ENCODE measurements at regions not wholly inside any gene's neighbourhood (a gene's known extent, or its start where the extent isn't known, plus 50 kb on each side); places are given as distances from the start of the nearest gene placed in this dataset.

DNA sequence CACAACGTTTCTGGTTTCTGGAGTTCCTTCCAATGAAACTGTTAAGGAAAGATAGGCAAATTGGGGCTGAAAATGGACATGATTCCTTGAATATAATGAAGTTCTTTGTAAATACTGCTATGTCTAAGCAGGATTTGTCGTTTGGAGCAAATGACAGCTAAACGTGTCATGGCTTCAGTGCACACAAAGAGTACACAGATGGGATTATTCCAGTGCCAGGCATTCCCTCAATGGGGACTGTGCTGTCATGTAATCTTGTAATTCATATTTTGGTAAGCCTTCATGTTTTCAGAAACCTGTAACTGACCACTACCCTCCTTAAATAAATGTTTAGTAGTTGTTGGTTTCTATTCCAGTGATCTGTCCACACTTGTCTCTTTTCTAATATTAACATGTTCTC is 404.7 kb upstream of the CDH7 start:
- Histone ChIP-seq H3K9me3 (ENCODE audit: control insufficient read depth in 1 of 2, low read length in 2 of 2) (peaks cover 0 to 6% of the 10 kb centered on the region in 2 donors), H3K9ac (ENCODE audit: low read depth in 1 of 2, low read length in 2 of 2) (no peak overlapping the region), H3K4me1 (ENCODE audit: control insufficient read depth in 1 of 2, insufficient read depth in 2 of 2, low read length in 2 of 2) (no peaks in the 10 kb centered on the region), H3K27ac (ENCODE audit: low read depth, low read length) (no peak overlapping the region), H3K4me3 (ENCODE audit: low read depth in 1 of 2, low read length in 2 of 2) (no peak overlapping the region), H3K36me3 (ENCODE audit: control insufficient read depth in 1 of 2, insufficient read depth in 2 of 2, low read length in 2 of 2) (no peaks in the 10 kb centered on the region), H3K27me3 (ENCODE audit: control insufficient read depth in 1 of 2, insufficient read depth in 2 of 2, low read length in 2 of 2) (no peaks in the 10 kb centered on the region)

- H3K36me3 ChIP-seq (ENCODE audit: control insufficient read depth in 1 of 2, insufficient read depth in 2 of 2, low read length in 2 of 2) = no peaks in the 10 kb centered on the region
- no peaks in the 10 kb centered on the region for H3K27me3 ChIP-seq (ENCODE audit: control insufficient read depth in 1 of 2, insufficient read depth in 2 of 2, low read length in 2 of 2)
- no peak overlapping the region for H3K27ac ChIP-seq (ENCODE audit: low read depth, low read length)
- no peak overlapping the region for H3K9ac ChIP-seq (ENCODE audit: low read depth in 1 of 2, low read length in 2 of 2)
- H3K4me3 ChIP-seq (ENCODE audit: low read depth in 1 of 2, low read length in 2 of 2) = no peak overlapping the region
- no peaks in the 10 kb centered on the region for H3K4me1 ChIP-seq (ENCODE audit: control insufficient read depth in 1 of 2, insufficient read depth in 2 of 2, low read length in 2 of 2)
- peaks cover 0 to 6% of the 10 kb centered on the region in 2 donors for H3K9me3 ChIP-seq (ENCODE audit: control insufficient read depth in 1 of 2, low read length in 2 of 2)
Measured at GRCh38 chr18:65343571-65343970, 407.2 kb upstream of the CDH7 start.

GRCh38 chr18:65336411-65336810 is 414.4 kb upstream of the CDH7 start:
- H3K4me1 ChIP-seq (ENCODE audit: control insufficient read depth in 1 of 2, insufficient read depth in 2 of 2, low read length in 2 of 2) = no peaks in the 10 kb centered on the region
- no peaks in the 10 kb centered on the region for H3K36me3 ChIP-seq (ENCODE audit: control insufficient read depth in 1 of 2, insufficient read depth in 2 of 2, low read length in 2 of 2)
- H3K27me3 ChIP-seq (ENCODE audit: control insufficient read depth in 1 of 2, insufficient read depth in 2 of 2, low read length in 2 of 2) = no peaks in the 10 kb centered on the region
- H3K4me3 ChIP-seq (ENCODE audit: low read depth in 1 of 2, low read length in 2 of 2) = no peak overlapping the region
- H3K9ac ChIP-seq (ENCODE audit: low read depth in 1 of 2, low read length in 2 of 2) = no peak overlapping the region
- H3K27ac ChIP-seq (ENCODE audit: low read depth, low read length) = no peak overlapping the region
- no peaks in the 10 kb centered on the region for H3K9me3 ChIP-seq (ENCODE audit: control insufficient read depth in 1 of 2, low read length in 2 of 2)

- no peak overlapping the region for H3K27ac ChIP-seq (ENCODE audit: low read depth, low read length)
- no peaks in the 10 kb centered on the region for H3K27me3 ChIP-seq (ENCODE audit: control insufficient read depth in 1 of 2, insufficient read depth in 2 of 2, low read length in 2 of 2)
- no peaks in the 10 kb centered on the region for H3K4me1 ChIP-seq (ENCODE audit: control insufficient read depth in 1 of 2, insufficient read depth in 2 of 2, low read length in 2 of 2)
- no peak overlapping the region for H3K9ac ChIP-seq (ENCODE audit: low read depth in 1 of 2, low read length in 2 of 2)
- no peaks in the 10 kb centered on the region for H3K36me3 ChIP-seq (ENCODE audit: control insufficient read depth in 1 of 2, insufficient read depth in 2 of 2, low read length in 2 of 2)
- H3K9me3 ChIP-seq (ENCODE audit: control insufficient read depth in 1 of 2, low read length in 2 of 2) = no peaks in the 10 kb centered on the region
- no peak overlapping the region for H3K4me3 ChIP-seq (ENCODE audit: low read depth in 1 of 2, low read length in 2 of 2)
Measured at GRCh38 chr18:65329010-65329409, 421.8 kb upstream of the CDH7 start.

GRCh38 chr18:65326805-65327204 is 424.0 kb upstream of the CDH7 start:
- H3K4me1 ChIP-seq (ENCODE audit: control insufficient read depth in 1 of 2, insufficient read depth in 2 of 2, low read length in 2 of 2) = no peaks in the 10 kb centered on the region
- no peaks in the 10 kb centered on the region for H3K9me3 ChIP-seq (ENCODE audit: control insufficient read depth in 1 of 2, low read length in 2 of 2)
- H3K27me3 ChIP-seq (ENCODE audit: control insufficient read depth in 1 of 2, insufficient read depth in 2 of 2, low read length in 2 of 2) = no peaks in the 10 kb centered on the region
- H3K27ac ChIP-seq (ENCODE audit: low read depth, low read length) = no peak overlapping the region
- H3K9ac ChIP-seq (ENCODE audit: low read depth in 1 of 2, low read length in 2 of 2) = no peak overlapping the region
- no peaks in the 10 kb centered on the region for H3K36me3 ChIP-seq (ENCODE audit: control insufficient read depth in 1 of 2, insufficient read depth in 2 of 2, low read length in 2 of 2)
- H3K4me3 ChIP-seq (ENCODE audit: low read depth in 1 of 2, low read length in 2 of 2) = no peak overlapping the region

- H3K4me1 ChIP-seq (ENCODE audit: control insufficient read depth in 1 of 2, insufficient read depth in 2 of 2, low read length in 2 of 2) = no peaks in the 10 kb centered on the region
- no peaks in the 10 kb centered on the region for H3K9me3 ChIP-seq (ENCODE audit: control insufficient read depth in 1 of 2, low read length in 2 of 2)
- no peak overlapping the region for H3K9ac ChIP-seq (ENCODE audit: low read depth in 1 of 2, low read length in 2 of 2)
- no peak overlapping the region for H3K27ac ChIP-seq (ENCODE audit: low read depth, low read length)
- no peaks in the 10 kb centered on the region for H3K36me3 ChIP-seq (ENCODE audit: control insufficient read depth in 1 of 2, insufficient read depth in 2 of 2, low read length in 2 of 2)
- no peak overlapping the region for H3K4me3 ChIP-seq (ENCODE audit: low read depth in 1 of 2, low read length in 2 of 2)
- no peaks in the 10 kb centered on the region for H3K27me3 ChIP-seq (ENCODE audit: control insufficient read depth in 1 of 2, insufficient read depth in 2 of 2, low read length in 2 of 2)
Measured at GRCh38 chr18:65322895-65323294, 427.9 kb upstream of the CDH7 start.

GRCh38 chr18:65298422-65298821 is 452.4 kb upstream of the CDH7 start:
- Histone ChIP-seq H3K27me3 (ENCODE audit: control insufficient read depth in 1 of 2, insufficient read depth in 2 of 2, low read length in 2 of 2) (no peaks in the 10 kb centered on the region), H3K36me3 (ENCODE audit: control insufficient read depth in 1 of 2, insufficient read depth in 2 of 2, low read length in 2 of 2) (no peaks in the 10 kb centered on the region), H3K9ac (ENCODE audit: low read depth in 1 of 2, low read length in 2 of 2) (no peak overlapping the region), H3K4me1 (ENCODE audit: control insufficient read depth in 1 of 2, insufficient read depth in 2 of 2, low read length in 2 of 2) (no peaks in the 10 kb centered on the region), H3K27ac (ENCODE audit: low read depth, low read length) (no peak overlapping the region), H3K4me3 (ENCODE audit: low read depth in 1 of 2, low read length in 2 of 2) (no peak overlapping the region), H3K9me3 (ENCODE audit: control insufficient read depth in 1 of 2, low read length in 2 of 2) (no peaks in the 10 kb centered on the region)

DNA sequence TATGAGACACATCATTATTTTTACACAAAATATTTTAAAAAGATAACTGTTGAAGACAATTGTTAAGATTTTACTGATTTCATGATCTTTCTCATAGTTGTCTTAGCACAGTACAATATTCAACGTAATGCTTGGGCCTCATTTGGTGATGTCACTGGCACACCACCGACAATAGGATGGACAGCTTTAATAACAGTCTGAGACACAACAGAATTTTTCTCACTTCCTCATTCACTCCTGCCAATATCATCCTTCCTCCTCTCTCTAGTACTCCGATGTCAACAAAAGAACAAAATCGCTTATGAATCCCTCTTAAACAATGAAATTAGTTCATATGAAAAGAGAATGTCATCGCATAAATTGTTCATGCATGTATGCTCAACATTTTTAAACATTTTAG is 461.9 kb upstream of the CDH7 start:
- Histone ChIP-seq H3K4me3 (ENCODE audit: low read depth in 1 of 2, low read length in 2 of 2) (no peak overlapping the region), H3K9me3 (ENCODE audit: control insufficient read depth in 1 of 2, low read length in 2 of 2) (no peaks in the 10 kb centered on the region), H3K4me1 (ENCODE audit: control insufficient read depth in 1 of 2, insufficient read depth in 2 of 2, low read length in 2 of 2) (no peaks in the 10 kb centered on the region), H3K9ac (ENCODE audit: low read depth in 1 of 2, low read length in 2 of 2) (no peak overlapping the region), H3K36me3 (ENCODE audit: control insufficient read depth in 1 of 2, insufficient read depth in 2 of 2, low read length in 2 of 2) (no peaks in the 10 kb centered on the region), H3K27me3 (ENCODE audit: control insufficient read depth in 1 of 2, insufficient read depth in 2 of 2, low read length in 2 of 2) (no peaks in the 10 kb centered on the region), H3K27ac (ENCODE audit: low read depth, low read length) (no peak overlapping the region)

- no peak overlapping the region for H3K27ac ChIP-seq (ENCODE audit: low read depth, low read length)
- no peaks in the 10 kb centered on the region for H3K36me3 ChIP-seq (ENCODE audit: control insufficient read depth in 1 of 2, insufficient read depth in 2 of 2, low read length in 2 of 2)
- H3K4me1 ChIP-seq (ENCODE audit: control insufficient read depth in 1 of 2, insufficient read depth in 2 of 2, low read length in 2 of 2) = no peaks in the 10 kb centered on the region
- H3K4me3 ChIP-seq (ENCODE audit: low read depth in 1 of 2, low read length in 2 of 2) = no peak overlapping the region
- H3K27me3 ChIP-seq (ENCODE audit: control insufficient read depth in 1 of 2, insufficient read depth in 2 of 2, low read length in 2 of 2) = no peaks in the 10 kb centered on the region
- no peaks in the 10 kb centered on the region for H3K9me3 ChIP-seq (ENCODE audit: control insufficient read depth in 1 of 2, low read length in 2 of 2)
- H3K9ac ChIP-seq (ENCODE audit: low read depth in 1 of 2, low read length in 2 of 2) = no peak overlapping the region
Measured at GRCh38 chr18:65287652-65288051, 463.2 kb upstream of the CDH7 start.

- H3K4me1 ChIP-seq (ENCODE audit: control insufficient read depth in 1 of 2, insufficient read depth in 2 of 2, low read length in 2 of 2) = no peaks in the 10 kb centered on the region
- H3K9ac ChIP-seq (ENCODE audit: low read depth in 1 of 2, low read length in 2 of 2) = no peak overlapping the region
- no peaks in the 10 kb centered on the region for H3K27me3 ChIP-seq (ENCODE audit: control insufficient read depth in 1 of 2, insufficient read depth in 2 of 2, low read length in 2 of 2)
- no peak overlapping the region for H3K4me3 ChIP-seq (ENCODE audit: low read depth in 1 of 2, low read length in 2 of 2)
- H3K9me3 ChIP-seq (ENCODE audit: control insufficient read depth in 1 of 2, low read length in 2 of 2) = no peaks in the 10 kb centered on the region
- H3K36me3 ChIP-seq (ENCODE audit: control insufficient read depth in 1 of 2, insufficient read depth in 2 of 2, low read length in 2 of 2) = no peaks in the 10 kb centered on the region
- H3K27ac ChIP-seq (ENCODE audit: low read depth, low read length) = no peak overlapping the region
Measured at GRCh38 chr18:65282096-65282495, 468.7 kb upstream of the CDH7 start.

GRCh38 chr18:65279668-65280305 is 471.0 kb upstream of the CDH7 start:
- Histone ChIP-seq H3K27ac (ENCODE audit: low read depth, low read length) (no peak overlapping the region), H3K9me3 (ENCODE audit: control insufficient read depth in 1 of 2, low read length in 2 of 2) (no peaks in the 10 kb centered on the region), H3K27me3 (ENCODE audit: control insufficient read depth in 1 of 2, insufficient read depth in 2 of 2, low read length in 2 of 2) (no peaks in the 10 kb centered on the region), H3K9ac (ENCODE audit: low read depth in 1 of 2, low read length in 2 of 2) (no peak overlapping the region), H3K36me3 (ENCODE audit: control insufficient read depth in 1 of 2, insufficient read depth in 2 of 2, low read length in 2 of 2) (no peaks in the 10 kb centered on the region), H3K4me3 (ENCODE audit: low read depth in 1 of 2, low read length in 2 of 2) (no peak overlapping the region), H3K4me1 (ENCODE audit: control insufficient read depth in 1 of 2, insufficient read depth in 2 of 2, low read length in 2 of 2) (no peaks in the 10 kb centered on the region)

Measured in duodenal mucosa (tissue), 2 donors.